CD8-positive, alpha-beta memory T cell (primary cell): ENCODE measurements at regions not wholly inside any gene's neighbourhood (a gene's known extent, or its start where the extent isn't known, plus 50 kb on each side); places are given as distances from the start of the nearest gene placed in this dataset.

ENCODE experiments used
- CTCF ChIA-PET: fragments of 350-600 bp; sonication (Branson Sonifier 250); formaldehyde crosslinking; loops from one replicate; lab custom pipeline; 2021; ENCODE audit warnings: antibody characterized with exemption; lab: Charles Lee
- POLR2A ChIA-PET: fragments of 350-600 bp; sonication (Branson Sonifier 250); formaldehyde crosslinking; loops from one replicate; lab custom pipeline; 2021; ENCODE audit warnings: antibody characterized with exemption; lab: Charles Lee
- DNase-seq, 5 donors: peaks; one replicate each; pipeline versions ENCODE4 v3.0.0 to v3.0.0-alpha.2; 2020 to 2022; ENCODE audit warnings: mixed read lengths in 1 of 5
- H3K27ac ChIP-seq: one replicate; pipeline ENCODE4 v1.7.0; 2013; ENCODE audit warnings: low read depth, mild to moderate bottlenecking, low read length, moderate library complexity
- H3K27me3 ChIP-seq: 2 replicates; pipeline ENCODE4 v1.7.0; 2013; ENCODE audit warnings: low read length, mild to moderate bottlenecking; ENCODE audit not compliant: insufficient read depth, poor library complexity, severe bottlenecking
- H3K36me3 ChIP-seq: 2 replicates; pipeline ENCODE4 v1.7.0; 2013; ENCODE audit warnings: mild to moderate bottlenecking, low read length, moderate library complexity; ENCODE audit not compliant: insufficient read depth
- H3K4me1 ChIP-seq: 2 replicates; pipeline ENCODE4 v1.7.0; 2013; ENCODE audit warnings: mild to moderate bottlenecking, low read length, moderate library complexity; ENCODE audit not compliant: insufficient read depth
- H3K4me3 ChIP-seq: 2 replicates; pipeline ENCODE4 v1.7.0; 2013; ENCODE audit warnings: mild to moderate bottlenecking, low read length
- H3K9me3 ChIP-seq: 2 replicates; pipeline ENCODE4 v1.7.0; 2013; ENCODE audit warnings: mild to moderate bottlenecking, low read length
- H3K27ac Mint-ChIP-seq, 8 donors: one replicate each; pipeline ENCODE4 v1.8.0; 2020 to 2021; ENCODE audit warnings: mixed read lengths in 8 of 8, mild to moderate bottlenecking in 6 of 8, inconsistent platforms in 3 of 8, moderate library complexity in 3 of 8
- H3K27me3 Mint-ChIP-seq, 2 donors: one replicate each; pipeline ENCODE4 v1.8.0; 2020 to 2021; ENCODE audit warnings: mixed read lengths in 2 of 2, mild to moderate bottlenecking in 1 of 2, moderate library complexity in 1 of 2
- H3K36me3 Mint-ChIP-seq, 3 donors: one replicate each; pipeline ENCODE4 v1.8.0; 2020 to 2021; ENCODE audit warnings: mixed read lengths in 3 of 3, inconsistent platforms in 1 of 3, mild to moderate bottlenecking in 1 of 3
- H3K4me1 Mint-ChIP-seq, 3 donors: one replicate each; pipeline ENCODE4 v1.8.0; 2020 to 2021; ENCODE audit warnings: mixed read lengths in 3 of 3, inconsistent platforms in 1 of 3, mild to moderate bottlenecking in 1 of 3
- H3K4me3 Mint-ChIP-seq, 7 donors: one replicate each; pipeline ENCODE4 v1.8.0; 2020 to 2021; ENCODE audit warnings: mixed read lengths in 7 of 7, mild to moderate bottlenecking in 6 of 7, moderate library complexity in 4 of 7, inconsistent platforms in 2 of 7
- H3K9me3 Mint-ChIP-seq, 5 donors: one replicate each; pipeline ENCODE4 v1.8.0; 2020 to 2022; ENCODE audit warnings: mixed read lengths in 5 of 5, mild to moderate bottlenecking in 3 of 5, moderate library complexity in 2 of 5, inconsistent platforms in 1 of 5

DNA sequence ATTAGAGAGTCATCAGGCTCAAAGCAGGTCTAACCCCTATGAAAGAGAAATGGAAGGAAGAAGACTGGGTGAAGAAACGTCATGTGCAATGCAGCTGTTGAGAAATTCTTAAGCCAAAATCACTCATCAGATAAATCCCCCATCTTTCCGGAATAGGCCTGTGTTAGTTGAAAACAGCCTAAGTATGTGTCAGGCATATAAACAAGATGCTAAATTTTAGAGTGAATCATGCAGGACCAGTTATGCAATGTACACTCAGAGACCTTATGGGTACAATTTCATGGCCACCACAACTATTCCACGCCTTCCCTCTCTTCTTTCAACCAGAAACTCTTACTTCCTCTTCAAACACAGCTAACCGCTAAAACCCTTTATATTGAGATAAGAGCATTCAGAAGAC, 717.7 kb upstream of the ATXN8OS start:
- Mint-ChIP-seq H3K4me3 (no peak overlapping the region), H3K27ac (no peak overlapping the region), H3K9me3 (peaks cover 9 to 51% (median 14%) of the 10 kb centered on the region in 5 donors), H3K4me1 (no peaks in the 10 kb centered on the region), H3K36me3 (no peaks in the 10 kb centered on the region), H3K27me3 (no peaks in the 10 kb centered on the region)
- DNase-seq: no peak
- no peak overlapping the region for H3K4me3 ChIP-seq
- H3K9me3 ChIP-seq: no peaks in the 10 kb centered on the region
- ChIA-PET POLR2A (no interaction called here), CTCF (no interaction called here)
- H3K27ac ChIP-seq: no peak overlapping the region
- H3K27me3 ChIP-seq: no peaks in the 10 kb centered on the region
- H3K4me1 ChIP-seq: no peaks in the 10 kb centered on the region
- H3K36me3 ChIP-seq: no peaks in the 10 kb centered on the region

DNA sequence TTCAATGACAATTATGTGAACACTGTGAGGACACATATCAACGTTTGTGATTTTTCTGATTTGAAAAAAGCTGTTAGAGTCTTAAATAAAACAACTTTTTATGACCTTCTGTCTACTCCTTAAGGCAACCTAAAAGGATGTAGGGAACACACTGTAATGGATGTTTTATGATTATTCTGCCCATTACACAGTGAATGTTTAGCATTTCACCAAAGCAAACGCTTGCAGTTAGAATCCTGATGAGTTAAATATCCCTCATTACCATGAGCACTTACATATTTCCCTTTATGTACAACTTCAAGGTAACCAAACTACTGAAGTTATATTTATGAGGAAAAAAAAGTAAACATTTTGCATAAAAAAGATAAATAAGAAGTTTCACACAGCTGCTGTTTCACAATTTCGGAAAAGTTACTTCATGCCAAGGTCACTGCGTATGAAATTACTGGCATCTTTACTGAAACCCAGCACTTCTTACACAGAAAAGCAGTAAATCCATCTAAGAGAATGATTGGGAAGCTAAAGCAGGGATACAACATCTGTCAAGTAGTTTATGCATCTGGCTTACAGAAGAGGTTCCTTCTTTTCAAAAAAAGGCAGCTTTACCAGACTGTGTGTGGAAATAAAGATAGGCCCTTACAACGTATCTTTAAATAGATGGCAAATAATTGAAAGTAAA, 733.7 kb upstream of the ATXN8OS start:
- no peaks in the 10 kb centered on the region for H3K4me1 ChIP-seq
- no peaks in the 10 kb centered on the region for H3K4me1 Mint-ChIP-seq
- H3K27ac ChIP-seq: no peak overlapping the region
- H3K27me3 ChIP-seq: no peaks in the 10 kb centered on the region
- H3K27ac Mint-ChIP-seq: no peak overlapping the region
- no peak overlapping the region for H3K4me3 Mint-ChIP-seq
- no peak for DNase-seq
- H3K36me3 ChIP-seq: no peaks in the 10 kb centered on the region
- no peaks in the 10 kb centered on the region for H3K36me3 Mint-ChIP-seq
- no peaks in the 10 kb centered on the region for H3K27me3 Mint-ChIP-seq
- peaks cover 4 to 19% (median 7%) of the 10 kb centered on the region in 5 donors for H3K9me3 Mint-ChIP-seq
- ChIA-PET POLR2A (no interaction called here), CTCF (no interaction called here)
- H3K9me3 ChIP-seq: no peaks in the 10 kb centered on the region
- H3K4me3 ChIP-seq: no peak overlapping the region

DNA sequence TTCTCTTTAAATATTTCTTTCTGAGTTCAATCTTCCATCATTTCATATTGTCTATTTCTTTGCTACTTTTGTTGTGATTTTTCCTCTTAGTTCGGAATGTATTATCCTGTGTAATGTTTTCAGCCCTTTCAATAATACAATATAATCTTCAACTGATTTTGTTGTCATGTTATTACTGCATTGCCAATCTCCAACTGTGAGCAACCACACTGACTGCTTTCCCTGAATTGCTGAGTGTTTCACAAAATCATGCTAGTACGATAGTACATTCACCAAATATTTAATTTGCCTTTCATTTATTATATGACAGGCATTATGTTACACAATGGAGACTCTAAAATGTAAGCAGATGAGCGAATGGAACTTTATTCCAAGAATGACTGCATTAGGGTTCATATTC, 744.3 kb upstream of the ATXN8OS start:
- Mint-ChIP-seq H3K27me3 (no peaks in the 10 kb centered on the region), H3K27ac (no peak overlapping the region), H3K4me3 (no peak overlapping the region), H3K36me3 (peaks cover 0 to 1% (median 0%) of the 10 kb centered on the region in 3 donors), H3K4me1 (no peaks in the 10 kb centered on the region), H3K9me3 (peaks cover 8 to 35% (median 14%) of the 10 kb centered on the region in 5 donors)
- no peak overlapping the region for H3K27ac ChIP-seq
- no peaks in the 10 kb centered on the region for H3K9me3 ChIP-seq
- no peak for DNase-seq
- ChIA-PET CTCF (no interaction called here), POLR2A (no interaction called here)
- H3K36me3 ChIP-seq: no peaks in the 10 kb centered on the region
- H3K4me3 ChIP-seq: no peak overlapping the region
- H3K27me3 ChIP-seq: no peaks in the 10 kb centered on the region
- no peaks in the 10 kb centered on the region for H3K4me1 ChIP-seq

DNA sequence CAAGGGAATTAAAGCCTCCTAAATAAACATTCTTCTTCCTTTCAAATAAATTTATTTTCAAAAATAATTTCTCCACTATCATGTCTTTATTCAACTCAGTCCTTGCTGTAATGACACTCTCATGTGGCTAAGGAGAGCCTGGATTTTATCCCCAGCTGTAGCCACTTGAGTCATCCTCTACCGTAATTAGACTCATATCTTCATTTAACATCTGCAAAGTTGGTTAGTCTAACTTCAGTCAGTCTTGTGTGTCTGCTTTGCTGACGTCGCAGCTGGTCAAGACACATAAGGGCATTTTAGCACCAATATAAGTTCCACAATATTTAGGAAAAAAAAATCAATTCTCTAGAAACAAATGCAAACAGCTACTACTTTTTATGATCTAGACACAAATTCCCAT, 776.4 kb upstream of the ATXN8OS start:
- no peaks in the 10 kb centered on the region for H3K27me3 ChIP-seq
- ChIA-PET POLR2A (no interaction called here), CTCF (no interaction called here)
- H3K27me3 Mint-ChIP-seq: no peaks in the 10 kb centered on the region
- H3K27ac Mint-ChIP-seq: no peak overlapping the region
- H3K36me3 ChIP-seq: no peaks in the 10 kb centered on the region
- DNase-seq: no peak
- H3K9me3 ChIP-seq: no peaks in the 10 kb centered on the region
- H3K4me3 Mint-ChIP-seq: no peak overlapping the region
- H3K9me3 Mint-ChIP-seq: peaks cover 0 to 34% (median 10%) of the 10 kb centered on the region in 5 donors
- no peak overlapping the region for H3K27ac ChIP-seq
- no peaks in the 10 kb centered on the region for H3K36me3 Mint-ChIP-seq
- no peak overlapping the region for H3K4me3 ChIP-seq
- H3K4me1 ChIP-seq: no peaks in the 10 kb centered on the region
- H3K4me1 Mint-ChIP-seq: no peaks in the 10 kb centered on the region

DNA sequence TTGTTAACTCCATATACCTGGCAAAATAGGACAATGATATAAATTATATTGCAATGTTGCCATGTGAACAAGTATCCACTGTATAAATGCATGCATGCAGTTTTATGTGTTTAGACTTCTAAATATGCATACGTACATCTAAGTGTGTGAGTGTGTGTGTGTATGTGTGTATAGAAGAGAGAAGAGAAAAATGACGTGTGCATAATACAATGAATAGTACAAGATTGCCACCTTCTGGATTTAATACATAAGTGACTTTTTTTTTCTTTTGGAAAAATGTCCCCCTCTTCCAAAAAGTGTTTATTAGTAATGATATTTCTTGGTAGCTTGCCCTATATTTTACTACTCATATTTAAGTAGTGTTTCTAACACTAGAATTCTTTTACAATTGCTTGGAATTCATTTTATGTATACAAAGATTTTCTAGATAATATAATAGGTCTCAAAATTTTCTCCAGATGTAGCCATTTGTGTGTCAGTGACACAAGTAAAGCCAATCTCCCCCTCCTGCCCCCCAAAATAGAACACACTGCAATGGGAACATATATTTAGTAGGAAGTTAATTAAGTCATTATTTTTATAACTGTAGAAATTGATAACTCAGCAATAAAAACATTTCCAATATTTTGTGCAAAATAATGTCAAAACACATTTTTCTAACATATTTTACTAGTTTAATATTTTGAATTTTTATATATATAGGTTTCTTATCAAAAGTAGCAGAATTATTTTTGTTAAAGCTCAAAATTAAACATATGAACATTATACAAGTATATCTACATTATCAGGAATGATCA, 783.3 kb upstream of the ATXN8OS start:
- H3K4me3 Mint-ChIP-seq: no peak overlapping the region
- H3K36me3 Mint-ChIP-seq: no peaks in the 10 kb centered on the region
- Histone ChIP-seq H3K4me1 (no peaks in the 10 kb centered on the region), H3K27me3 (no peaks in the 10 kb centered on the region), H3K4me3 (no peak overlapping the region), H3K9me3 (no peaks in the 10 kb centered on the region), H3K27ac (no peak overlapping the region), H3K36me3 (no peaks in the 10 kb centered on the region)
- no peak overlapping the region for H3K27ac Mint-ChIP-seq
- DNase-seq: no peak
- POLR2A ChIA-PET: no interaction called here
- no peaks in the 10 kb centered on the region for H3K4me1 Mint-ChIP-seq
- peaks cover 0 to 28% (median 11%) of the 10 kb centered on the region in 5 donors for H3K9me3 Mint-ChIP-seq
- no peaks in the 10 kb centered on the region for H3K27me3 Mint-ChIP-seq
- CTCF ChIA-PET: no interaction called here

DNA sequence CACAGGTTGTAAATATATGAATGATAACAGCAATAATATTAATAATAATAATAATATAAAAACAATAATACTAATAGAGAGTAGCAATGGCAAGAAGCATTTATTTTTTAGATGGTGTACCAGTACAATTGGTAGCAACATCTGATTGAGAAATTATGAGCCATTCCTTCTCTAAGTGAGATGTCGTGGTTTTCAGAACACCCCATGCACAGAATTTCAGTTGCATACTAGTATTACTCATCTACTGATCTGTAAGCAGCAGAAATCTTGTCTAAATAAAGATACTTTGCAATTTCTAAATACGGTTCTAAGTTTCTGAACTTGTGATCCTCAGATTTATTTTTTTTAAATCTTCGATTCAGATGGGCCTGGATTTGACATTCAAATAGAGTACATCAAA, 788.0 kb upstream of the ATXN8OS start:
- H3K36me3 ChIP-seq: no peaks in the 10 kb centered on the region
- no peaks in the 10 kb centered on the region for H3K9me3 ChIP-seq
- DNase-seq: no peak
- peaks cover 0 to 29% (median 10%) of the 10 kb centered on the region in 5 donors for H3K9me3 Mint-ChIP-seq
- no peaks in the 10 kb centered on the region for H3K27me3 Mint-ChIP-seq
- H3K27me3 ChIP-seq: no peaks in the 10 kb centered on the region
- CTCF ChIA-PET: no interaction called here
- H3K27ac Mint-ChIP-seq: no peak overlapping the region
- POLR2A ChIA-PET: no interaction called here
- H3K4me3 ChIP-seq: no peak overlapping the region
- H3K36me3 Mint-ChIP-seq: no peaks in the 10 kb centered on the region
- no peak overlapping the region for H3K27ac ChIP-seq
- no peaks in the 10 kb centered on the region for H3K4me1 ChIP-seq
- H3K4me1 Mint-ChIP-seq: no peaks in the 10 kb centered on the region
- H3K4me3 Mint-ChIP-seq: no peak overlapping the region

DNA sequence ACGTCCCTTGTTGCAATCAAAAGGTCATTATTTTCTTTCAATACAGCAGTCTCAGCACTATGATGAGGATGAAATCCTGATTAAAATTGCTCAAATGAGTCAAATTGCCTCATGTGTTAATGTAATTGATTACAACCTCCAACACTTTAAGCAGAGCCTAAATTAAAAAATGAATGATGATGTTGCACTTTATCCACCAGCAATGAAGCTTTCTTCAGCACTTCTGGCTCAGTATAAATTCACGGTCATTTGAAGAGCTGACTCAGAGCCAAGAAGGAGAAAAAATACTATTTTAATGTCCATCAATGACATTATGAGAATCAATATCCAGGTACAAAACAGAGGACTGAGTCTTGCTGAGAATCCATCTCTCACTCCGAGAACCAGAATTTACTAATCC, 792.6 kb upstream of the ATXN8OS start:
- H3K27me3 ChIP-seq: no peaks in the 10 kb centered on the region

DNA sequence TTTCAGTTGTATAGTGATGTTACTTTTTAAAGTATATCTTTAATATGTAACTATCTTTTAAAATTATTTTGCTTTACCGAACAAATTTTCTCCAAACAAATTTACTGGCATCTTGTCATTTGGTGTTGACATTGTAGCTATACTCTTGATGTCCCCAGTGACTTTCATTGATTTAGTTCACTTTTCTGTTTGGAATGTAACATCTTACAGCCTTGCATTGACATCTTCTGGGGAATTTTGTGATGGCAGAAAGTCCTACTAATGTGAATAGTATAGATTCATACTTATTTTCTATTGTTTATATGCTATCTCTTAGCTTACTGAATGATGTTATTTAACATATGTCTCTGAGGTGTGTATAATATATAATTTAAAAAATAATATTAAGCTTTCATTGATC, 800.9 kb upstream of the ATXN8OS start:
- no peaks in the 10 kb centered on the region for H3K36me3 Mint-ChIP-seq
- no peak overlapping the region for H3K4me3 Mint-ChIP-seq
- no peaks in the 10 kb centered on the region for H3K27me3 Mint-ChIP-seq
- Histone ChIP-seq H3K27ac (no peak overlapping the region), H3K4me3 (no peak overlapping the region), H3K4me1 (no peaks in the 10 kb centered on the region), H3K36me3 (no peaks in the 10 kb centered on the region), H3K27me3 (no peaks in the 10 kb centered on the region), H3K9me3 (no peaks in the 10 kb centered on the region)
- no peak for DNase-seq
- no peak overlapping the region for H3K27ac Mint-ChIP-seq
- POLR2A ChIA-PET: no interaction called here
- CTCF ChIA-PET: no interaction called here
- H3K9me3 Mint-ChIP-seq: peaks cover 3 to 26% (median 6%) of the 10 kb centered on the region in 5 donors
- H3K4me1 Mint-ChIP-seq: no peaks in the 10 kb centered on the region

More for the DNA sequence above, 792.6 kb upstream of the ATXN8OS start:
- no peak overlapping the region for H3K4me3 ChIP-seq
- H3K27ac ChIP-seq: no peak overlapping the region
- ChIA-PET POLR2A (no interaction called here), CTCF (no interaction called here)
- H3K36me3 ChIP-seq: no peaks in the 10 kb centered on the region
- H3K27ac Mint-ChIP-seq: no peak overlapping the region
- H3K9me3 Mint-ChIP-seq: peaks cover 5 to 47% (median 9%) of the 10 kb centered on the region in 5 donors
- no peaks in the 10 kb centered on the region for H3K27me3 Mint-ChIP-seq
- DNase-seq: no peak
- H3K4me1 Mint-ChIP-seq: no peaks in the 10 kb centered on the region
- no peak overlapping the region for H3K4me3 Mint-ChIP-seq
- H3K4me1 ChIP-seq: no peaks in the 10 kb centered on the region
- no peaks in the 10 kb centered on the region for H3K9me3 ChIP-seq
- H3K36me3 Mint-ChIP-seq: no peaks in the 10 kb centered on the region
